ENCODE measurements at regions not wholly inside any gene's neighbourhood (a gene's known extent, or its start where the extent isn't known, plus 50 kb on each side); places are given as distances from the start of the nearest gene placed in this dataset.

GRCh38 chr18:56358608-56359280, 279.6 kb downstream of the TXNL1 start:
- Mint-ChIP-seq H3K4me1 (ENCODE audit: low read depth) (no peaks in the 10 kb centered on the region), H3K36me3 (ENCODE audit: insufficient read depth) (no peaks in the 10 kb centered on the region), H3K9me3 (peaks cover 15% of the 10 kb centered on the region), H3K27me3 (ENCODE audit: low read depth) (no peaks in the 10 kb centered on the region), H3K4me3 (no peak overlapping the region)
- DNase-seq, result no peak
- no peak for ATAC-seq

- Mint-ChIP-seq H3K4me3 (no peak overlapping the region), H3K27me3 (ENCODE audit: low read depth) (no peaks in the 10 kb centered on the region), H3K4me1 (ENCODE audit: low read depth) (no peaks in the 10 kb centered on the region), H3K9me3 (peaks cover 3% of the 10 kb centered on the region), H3K36me3 (ENCODE audit: insufficient read depth) (no peaks in the 10 kb centered on the region)
- ATAC-seq (no peak), DNase-seq (no peak)
Observed at GRCh38 chr18:56353663-56354260, 284.6 kb downstream of the TXNL1 start.

DNA sequence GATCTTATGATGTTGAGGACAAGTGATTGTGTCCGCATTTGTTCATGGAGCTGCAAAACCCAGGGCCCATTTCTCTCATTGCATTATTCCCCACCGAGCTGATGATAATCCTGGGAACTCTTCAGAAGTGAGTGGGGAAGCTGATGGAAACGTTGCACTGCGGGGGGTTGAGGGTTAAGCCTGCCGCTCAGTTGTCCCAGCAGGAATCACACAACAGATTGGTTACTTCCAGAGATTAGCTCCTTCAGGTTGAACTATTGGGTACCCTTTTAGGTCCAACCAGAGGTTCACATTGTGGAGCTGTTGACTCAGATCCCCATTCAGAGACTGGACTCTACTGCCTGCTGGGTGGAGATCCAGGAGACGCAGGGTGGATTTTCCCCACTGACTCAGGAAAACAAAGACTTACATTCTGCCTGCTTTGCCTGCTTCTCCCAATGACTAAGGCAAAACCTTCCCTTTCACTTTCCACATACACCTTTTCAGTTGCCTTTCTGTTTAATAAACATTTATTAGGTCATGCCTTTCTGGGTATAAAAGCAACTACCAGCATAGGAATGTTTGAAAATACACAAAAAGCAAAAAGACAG, 286.4 kb downstream of the TXNL1 start:
- Mint-ChIP-seq H3K4me3 (no peak overlapping the region), H3K36me3 (ENCODE audit: insufficient read depth) (no peaks in the 10 kb centered on the region), H3K27me3 (ENCODE audit: low read depth) (no peaks in the 10 kb centered on the region), H3K4me1 (ENCODE audit: low read depth) (no peaks in the 10 kb centered on the region), H3K9me3 (peaks cover 3% of the 10 kb centered on the region)
- ATAC-seq, result no peak
- no peak for DNase-seq

DNA sequence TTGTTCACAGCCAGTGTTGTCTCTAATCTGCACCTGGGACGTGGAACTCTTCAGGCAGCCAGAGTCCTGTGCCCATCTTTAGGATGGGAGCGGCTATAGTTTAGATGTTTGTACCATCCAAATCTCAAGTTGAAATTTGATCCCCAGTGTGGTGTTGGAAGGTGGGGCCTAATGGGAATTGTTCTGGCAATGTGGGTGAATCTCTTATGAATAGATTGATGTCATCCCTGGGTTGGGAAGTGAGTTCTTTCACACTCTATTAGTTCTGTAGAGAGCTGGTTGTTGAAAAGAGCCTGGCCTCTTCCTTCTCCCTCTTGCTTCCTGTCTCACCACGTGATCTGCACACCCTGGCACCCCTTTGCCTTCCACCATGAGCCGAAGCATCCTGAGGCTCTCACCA, 300.9 kb downstream of the TXNL1 start:
- H3K4me3 Mint-ChIP-seq, result no peak overlapping the region
- no peaks in the 10 kb centered on the region for H3K27me3 Mint-ChIP-seq (ENCODE audit: low read depth)
- DNase-seq, result no peak
- H3K4me1 Mint-ChIP-seq (ENCODE audit: low read depth), result no peaks in the 10 kb centered on the region
- H3K36me3 Mint-ChIP-seq (ENCODE audit: insufficient read depth), result no peaks in the 10 kb centered on the region
- peaks cover 4% of the 10 kb centered on the region for H3K9me3 Mint-ChIP-seq
- ATAC-seq, result no peak

DNA sequence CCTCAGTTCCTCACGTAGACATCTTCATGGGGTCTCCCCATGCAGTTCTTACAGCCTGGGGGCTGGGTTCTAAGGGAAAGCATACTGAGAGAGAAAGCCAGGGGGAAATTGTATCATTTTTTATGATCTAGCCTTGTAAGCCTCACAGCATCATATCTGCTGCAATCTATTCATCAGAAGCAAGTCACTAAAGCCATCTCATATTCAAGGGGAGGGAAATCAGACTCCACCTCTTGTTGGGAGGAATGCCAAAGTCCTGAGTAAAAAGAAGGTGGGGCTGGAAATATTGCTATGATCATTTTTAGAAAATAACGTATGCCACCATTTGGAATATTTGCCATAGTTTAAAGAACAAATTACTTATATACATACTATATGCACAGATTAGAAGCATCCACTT, 304.6 kb downstream of the TXNL1 start:
- no peak overlapping the region for H3K4me3 Mint-ChIP-seq
- ATAC-seq, result no peak
- no peaks in the 10 kb centered on the region for H3K36me3 Mint-ChIP-seq (ENCODE audit: insufficient read depth)
- no peak for DNase-seq
- H3K27me3 Mint-ChIP-seq (ENCODE audit: low read depth), result no peaks in the 10 kb centered on the region
- no peaks in the 10 kb centered on the region for H3K9me3 Mint-ChIP-seq
- H3K4me1 Mint-ChIP-seq (ENCODE audit: low read depth), result no peaks in the 10 kb centered on the region

DNA sequence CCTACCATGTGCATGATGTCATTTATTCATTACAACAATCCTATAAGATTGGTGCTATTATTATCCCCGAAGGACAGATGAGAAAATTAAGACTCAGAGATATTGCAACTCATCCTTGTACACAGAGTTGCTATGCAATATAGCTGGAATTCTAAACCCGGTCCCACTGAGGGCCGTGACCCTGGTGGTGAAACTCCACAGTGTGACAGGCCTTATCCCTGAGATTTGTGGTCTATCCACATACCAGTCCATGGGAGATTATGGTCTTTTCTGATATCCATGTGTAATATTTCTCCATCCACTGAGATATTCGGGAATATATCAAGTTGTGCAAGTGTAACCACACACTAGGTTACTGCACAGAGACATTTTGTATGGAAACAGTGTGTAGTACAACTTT, 305.2 kb downstream of the TXNL1 start:
- ATAC-seq (no peak), DNase-seq (no peak)
- no peaks in the 10 kb centered on the region for H3K27me3 Mint-ChIP-seq (ENCODE audit: low read depth)
- no peak overlapping the region for H3K4me3 Mint-ChIP-seq
- no peaks in the 10 kb centered on the region for H3K36me3 Mint-ChIP-seq (ENCODE audit: insufficient read depth)
- H3K4me1 Mint-ChIP-seq (ENCODE audit: low read depth), result no peaks in the 10 kb centered on the region
- no peaks in the 10 kb centered on the region for H3K9me3 Mint-ChIP-seq

DNA sequence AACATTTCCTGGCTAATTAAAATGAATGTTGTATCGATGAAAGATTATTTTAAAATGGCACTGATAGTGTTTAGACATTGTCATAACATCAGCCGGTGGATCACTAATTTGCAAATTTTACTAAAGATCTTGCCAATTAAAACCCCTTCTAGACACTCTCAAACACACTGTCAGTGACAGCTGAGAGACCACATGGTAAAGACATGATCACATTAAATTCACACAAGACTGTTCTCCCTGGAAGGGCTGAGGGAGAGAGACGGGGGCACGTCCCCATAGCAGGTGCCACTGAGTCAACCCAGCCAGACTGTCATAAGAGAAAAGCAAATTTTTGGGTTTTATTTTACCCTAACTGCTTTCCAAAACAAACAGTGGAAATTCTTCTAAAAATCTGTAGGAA, 306.0 kb downstream of the TXNL1 start:
- no peaks in the 10 kb centered on the region for H3K9me3 Mint-ChIP-seq
- no peaks in the 10 kb centered on the region for H3K36me3 Mint-ChIP-seq (ENCODE audit: insufficient read depth)
- ATAC-seq, result no peak
- H3K4me3 Mint-ChIP-seq, result no peak overlapping the region
- no peak for DNase-seq
- H3K27me3 Mint-ChIP-seq (ENCODE audit: low read depth), result no peaks in the 10 kb centered on the region
- no peaks in the 10 kb centered on the region for H3K4me1 Mint-ChIP-seq (ENCODE audit: low read depth)

DNA sequence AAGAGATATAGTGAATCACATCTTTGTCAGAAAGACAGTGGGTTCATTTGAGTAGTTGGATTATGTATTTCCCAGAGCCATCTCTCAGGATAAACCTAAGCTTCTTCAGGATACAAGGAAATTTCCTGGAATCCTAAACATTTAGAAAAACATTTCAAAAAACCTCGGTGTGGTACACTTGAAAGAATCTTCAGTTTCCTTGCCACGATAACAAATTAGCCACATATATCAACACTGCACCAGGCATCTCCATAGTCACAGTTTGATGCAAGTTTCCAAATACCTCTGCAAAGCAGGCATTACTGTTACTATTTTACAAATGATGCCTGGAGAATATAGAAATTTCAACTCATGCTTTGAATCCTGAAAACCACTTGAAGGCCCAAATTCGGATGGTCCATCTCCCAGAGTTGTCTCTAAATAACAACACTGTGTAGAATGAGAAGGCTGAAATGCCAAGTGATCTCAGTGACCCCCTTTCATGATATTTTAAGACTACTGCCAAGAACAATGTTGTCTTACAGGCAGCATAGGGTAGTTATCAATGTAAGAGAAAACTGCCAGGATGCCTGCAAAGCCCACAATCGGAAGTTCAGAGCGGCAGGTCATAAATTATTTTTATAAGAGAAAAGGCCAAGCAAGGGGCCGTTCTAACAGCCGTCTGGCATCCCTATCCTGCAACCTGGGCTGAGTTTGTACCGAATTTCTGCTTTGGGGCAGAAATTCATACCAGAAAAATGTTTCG, 307.9 kb downstream of the TXNL1 start:
- no peaks in the 10 kb centered on the region for H3K4me1 Mint-ChIP-seq (ENCODE audit: low read depth)
- H3K36me3 Mint-ChIP-seq (ENCODE audit: insufficient read depth), result no peaks in the 10 kb centered on the region
- no peaks in the 10 kb centered on the region for H3K27me3 Mint-ChIP-seq (ENCODE audit: low read depth)
- no peaks in the 10 kb centered on the region for H3K9me3 Mint-ChIP-seq
- H3K4me3 Mint-ChIP-seq, result no peak overlapping the region
- ATAC-seq (no peak), DNase-seq (no peak)

DNA sequence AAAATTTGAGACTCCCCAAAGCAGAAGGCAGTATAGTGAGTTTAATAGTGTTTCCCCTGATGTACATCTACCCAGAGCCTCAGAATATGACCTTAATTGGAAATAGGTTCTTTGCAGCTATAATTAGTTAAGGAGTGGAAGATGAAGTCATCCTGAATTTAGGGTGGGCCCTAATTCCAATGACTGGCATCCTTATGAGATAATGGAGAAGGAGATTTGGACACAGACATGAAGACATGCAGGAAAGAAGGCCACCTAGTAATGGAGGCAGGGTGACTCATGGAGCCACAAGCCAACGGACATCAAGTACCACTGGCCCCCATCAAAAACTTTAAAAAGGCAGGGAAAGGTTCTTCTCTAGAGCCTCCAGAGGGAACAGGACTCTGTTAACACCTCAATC, 308.9 kb downstream of the TXNL1 start:
- H3K4me1 Mint-ChIP-seq (ENCODE audit: low read depth), result no peaks in the 10 kb centered on the region
- H3K4me3 Mint-ChIP-seq, result no peak overlapping the region
- H3K27me3 Mint-ChIP-seq (ENCODE audit: low read depth), result no peaks in the 10 kb centered on the region
- no peaks in the 10 kb centered on the region for H3K9me3 Mint-ChIP-seq
- no peaks in the 10 kb centered on the region for H3K36me3 Mint-ChIP-seq (ENCODE audit: insufficient read depth)
- DNase-seq (no peak), ATAC-seq (no peak)

GRCh38 chr18:56327191-56327885, 311.1 kb downstream of the TXNL1 start:
- no peak for DNase-seq
- Mint-ChIP-seq H3K27me3 (ENCODE audit: low read depth) (no peaks in the 10 kb centered on the region), H3K9me3 (no peaks in the 10 kb centered on the region), H3K4me1 (ENCODE audit: low read depth) (no peaks in the 10 kb centered on the region), H3K36me3 (ENCODE audit: insufficient read depth) (no peaks in the 10 kb centered on the region), H3K4me3 (no peak overlapping the region)
- no peak for ATAC-seq

- DNase-seq (no peak), ATAC-seq (no peak)
- no peaks in the 10 kb centered on the region for H3K4me1 Mint-ChIP-seq (ENCODE audit: low read depth)
- H3K27me3 Mint-ChIP-seq (ENCODE audit: low read depth), result no peaks in the 10 kb centered on the region
- no peaks in the 10 kb centered on the region for H3K9me3 Mint-ChIP-seq
- no peaks in the 10 kb centered on the region for H3K36me3 Mint-ChIP-seq (ENCODE audit: insufficient read depth)
- H3K4me3 Mint-ChIP-seq, result no peak overlapping the region
Observed at GRCh38 chr18:56326336-56327072, 311.9 kb downstream of the TXNL1 start.

DNA sequence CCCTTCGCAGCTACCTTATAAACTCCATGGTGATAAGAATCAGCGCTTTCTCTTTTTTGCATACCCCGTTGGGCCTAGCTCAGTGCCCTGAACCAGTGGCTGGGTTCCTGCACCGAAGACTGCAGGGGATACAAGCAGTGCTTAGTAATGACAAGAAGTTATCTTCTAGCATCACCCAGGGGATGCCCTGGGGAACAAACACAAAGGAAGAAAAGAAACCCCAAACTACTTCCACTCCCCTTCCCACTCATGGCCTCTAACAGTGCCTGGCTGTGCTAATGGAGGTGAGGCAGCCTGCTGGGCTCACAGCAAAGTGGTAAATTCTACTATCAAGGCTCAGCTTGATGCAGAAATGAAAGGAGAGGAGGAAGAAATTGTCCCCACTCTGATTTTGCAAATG, 314.7 kb downstream of the TXNL1 start:
- H3K9me3 Mint-ChIP-seq, result no peaks in the 10 kb centered on the region
- H3K27me3 Mint-ChIP-seq (ENCODE audit: low read depth), result no peaks in the 10 kb centered on the region
- no peaks in the 10 kb centered on the region for H3K36me3 Mint-ChIP-seq (ENCODE audit: insufficient read depth)
- no peak for ATAC-seq
- H3K4me1 Mint-ChIP-seq (ENCODE audit: low read depth), result no peaks in the 10 kb centered on the region
- DNase-seq, result no peak
- H3K4me3 Mint-ChIP-seq, result no peak overlapping the region

GRCh38 chr18:56322406-56322805, 316.0 kb downstream of the TXNL1 start:
- Mint-ChIP-seq H3K9me3 (no peaks in the 10 kb centered on the region), H3K27me3 (ENCODE audit: low read depth) (no peaks in the 10 kb centered on the region), H3K4me3 (no peak overlapping the region), H3K4me1 (ENCODE audit: low read depth) (no peaks in the 10 kb centered on the region), H3K36me3 (ENCODE audit: insufficient read depth) (no peaks in the 10 kb centered on the region)
- ATAC-seq, result no peak
- no peak for DNase-seq

DNA sequence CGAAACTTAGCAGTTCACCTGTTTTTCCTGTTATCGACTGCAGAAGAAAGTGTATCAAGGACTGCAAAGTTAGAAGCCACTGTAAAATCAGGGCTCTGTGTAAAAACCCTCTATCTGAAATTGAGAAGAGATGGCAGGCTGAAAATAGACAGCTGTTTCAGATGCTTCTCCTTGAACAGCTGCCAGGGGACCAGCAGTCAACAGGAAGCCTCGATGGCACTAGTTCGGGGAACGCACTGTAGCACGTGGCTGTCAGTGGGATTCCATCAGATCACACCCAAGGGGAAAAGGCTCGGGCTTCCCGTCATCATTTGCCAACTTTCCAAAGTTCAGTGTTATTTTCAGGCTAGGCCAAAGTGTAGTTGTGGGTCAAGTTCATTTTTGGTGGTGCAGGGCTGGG, 316.9 kb downstream of the TXNL1 start:
- no peaks in the 10 kb centered on the region for H3K4me1 Mint-ChIP-seq (ENCODE audit: low read depth)
- ATAC-seq, result no peak
- H3K9me3 Mint-ChIP-seq, result no peaks in the 10 kb centered on the region
- no peaks in the 10 kb centered on the region for H3K36me3 Mint-ChIP-seq (ENCODE audit: insufficient read depth)
- no peaks in the 10 kb centered on the region for H3K27me3 Mint-ChIP-seq (ENCODE audit: low read depth)
- no peak overlapping the region for H3K4me3 Mint-ChIP-seq
- DNase-seq, result no peak
